ENCODE measurements at regions not wholly inside any gene's neighbourhood (a gene's known extent, or its start where the extent isn't known, plus 50 kb on each side); places are given as distances from the start of the nearest gene placed in this dataset.
"Not testable (repeated sequence)": the region's sequence is repeated elsewhere in the genome, so short reads cannot be mapped to it uniquely, and the experiment has no call there.

DNA sequence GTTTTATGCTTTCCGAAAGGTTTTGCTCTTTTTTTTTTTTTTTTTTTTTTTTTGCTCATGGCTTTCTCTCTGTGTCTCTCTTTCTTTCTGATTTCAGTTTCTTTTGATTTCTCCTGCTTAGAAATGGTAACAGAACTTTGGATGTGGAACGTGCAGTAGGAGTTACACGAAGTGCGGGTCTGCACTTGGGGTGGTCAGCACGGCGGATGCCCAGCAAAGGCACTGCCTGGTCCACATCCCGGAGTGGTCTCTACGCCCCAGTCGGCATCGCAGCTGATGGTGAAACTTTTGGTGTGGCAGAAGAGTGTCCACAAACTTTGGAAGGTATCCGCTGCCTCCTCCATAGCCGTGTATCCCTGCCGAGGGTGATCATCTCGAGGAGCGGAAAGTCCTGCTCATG is 385.2 kb downstream of the ZNF716 start:
- H4K5ac ChIP-seq (ENCODE audit: insufficient read length, low read depth, low read length); H3T11ph ChIP-seq (ENCODE audit: low read length); H2BK15ac ChIP-seq (ENCODE audit: low read depth, low read length); H3K9me3 ChIP-seq (ENCODE audit: control insufficient read depth, low read depth, low read length); H4K20me1 ChIP-seq (ENCODE audit: control insufficient read depth, insufficient read depth, insufficient read length); H3K23ac ChIP-seq (ENCODE audit: insufficient read length, low read depth, low read length); H3K27me3 ChIP-seq (ENCODE audit: insufficient read depth, low read length); H3K56ac ChIP-seq (ENCODE audit: insufficient read length, low read depth, low read length); H2AFZ ChIP-seq (ENCODE audit: low read length); H3K18ac ChIP-seq (ENCODE audit: insufficient read length, low read depth, low read length); H3K27ac ChIP-seq (ENCODE audit: insufficient read length, low read depth, low read length); H2BK120ac ChIP-seq (ENCODE audit: low read depth, low read length, poor library complexity, severe bottlenecking); H3K36me3 Mint-ChIP-seq (ENCODE audit: insufficient read depth in 1 of 3, low read depth in 3 of 3); H3K23me2 ChIP-seq (ENCODE audit: insufficient read length, low read depth, low read length, poor library complexity, severe bottlenecking); H3K4me2 ChIP-seq (ENCODE audit: insufficient read depth, insufficient read length, low read length); H4K91ac ChIP-seq (ENCODE audit: insufficient read length, low read depth, low read length); H3K9me3 Mint-ChIP-seq; H2BK5ac ChIP-seq (ENCODE audit: insufficient read length, low read length); H3K9ac ChIP-seq (ENCODE audit: extremely low read depth, insufficient read length, low read length); H3K79me1 ChIP-seq (ENCODE audit: insufficient read depth, low read depth, low read length, poor library complexity, severe bottlenecking); H2BK20ac ChIP-seq (ENCODE audit: low read depth, low read length, poor library complexity, severe bottlenecking); H4K8ac ChIP-seq (replicated peaks; ENCODE audit: insufficient read length, low read depth, low read length); H2AK5ac ChIP-seq (ENCODE audit: insufficient read length, low read length); H3K79me2 ChIP-seq (ENCODE audit: insufficient read depth, low read length); H3K14ac ChIP-seq (ENCODE audit: insufficient read depth, low read length); H3K4me1 ChIP-seq (ENCODE audit: insufficient read depth, low read length); H3K4me1 Mint-ChIP-seq; H3K27ac Mint-ChIP-seq; H2BK12ac ChIP-seq (ENCODE audit: insufficient read length, low read depth, low read length); H3K27me3 Mint-ChIP-seq (ENCODE audit: low read depth); H3K4ac ChIP-seq (ENCODE audit: low read depth, low read length); H3K4me3 Mint-ChIP-seq; DNase-seq: not testable (repeated sequence)
- no CpG with 5 or more reads among the region's 15 CpGs for WGBS (ENCODE audit: extremely low coverage, insufficient read length, low lambda C conversion rate)

- H3K79me1 ChIP-seq (ENCODE audit: insufficient read depth, low read depth, low read length, poor library complexity, severe bottlenecking); H2BK5ac ChIP-seq (ENCODE audit: insufficient read length, low read length); H3K23ac ChIP-seq (ENCODE audit: insufficient read length, low read depth, low read length); H2BK12ac ChIP-seq (ENCODE audit: insufficient read length, low read depth, low read length); H2BK120ac ChIP-seq (ENCODE audit: low read depth, low read length, poor library complexity, severe bottlenecking); H4K5ac ChIP-seq (ENCODE audit: insufficient read length, low read depth, low read length); H3K23me2 ChIP-seq (ENCODE audit: insufficient read length, low read depth, low read length, poor library complexity, severe bottlenecking); H3K4ac ChIP-seq (ENCODE audit: low read depth, low read length); H3K4me1 ChIP-seq (ENCODE audit: insufficient read depth, low read length); DNase-seq; H3K4me3 Mint-ChIP-seq; H4K20me1 ChIP-seq (ENCODE audit: control insufficient read depth, insufficient read depth, insufficient read length); H3K27ac ChIP-seq (ENCODE audit: insufficient read length, low read depth, low read length); H3K4me1 Mint-ChIP-seq; H3K9ac ChIP-seq (ENCODE audit: extremely low read depth, insufficient read length, low read length); H3K9me3 ChIP-seq (ENCODE audit: control insufficient read depth, low read depth, low read length); H3K4me2 ChIP-seq (ENCODE audit: insufficient read depth, insufficient read length, low read length); H2BK15ac ChIP-seq (ENCODE audit: low read depth, low read length); H3K56ac ChIP-seq (ENCODE audit: insufficient read length, low read depth, low read length); H3K18ac ChIP-seq (ENCODE audit: insufficient read length, low read depth, low read length); H3K27me3 ChIP-seq (ENCODE audit: insufficient read depth, low read length); H4K91ac ChIP-seq (ENCODE audit: insufficient read length, low read depth, low read length); H3K27ac Mint-ChIP-seq; H3K27me3 Mint-ChIP-seq (ENCODE audit: low read depth); H3K36me3 Mint-ChIP-seq (ENCODE audit: insufficient read depth in 1 of 3, low read depth in 3 of 3); H4K8ac ChIP-seq (replicated peaks; ENCODE audit: insufficient read length, low read depth, low read length); H2AK5ac ChIP-seq (ENCODE audit: insufficient read length, low read length); H3K14ac ChIP-seq (ENCODE audit: insufficient read depth, low read length); H3K79me2 ChIP-seq (ENCODE audit: insufficient read depth, low read length); H3K9me3 Mint-ChIP-seq; H3T11ph ChIP-seq (ENCODE audit: low read length); H2BK20ac ChIP-seq (ENCODE audit: low read depth, low read length, poor library complexity, severe bottlenecking); H2AFZ ChIP-seq (ENCODE audit: low read length): not testable (repeated sequence)
- WGBS (ENCODE audit: extremely low coverage, insufficient read length, low lambda C conversion rate): no CpG with 5 or more reads among the region's 4 CpGs
Measured at GRCh38 chr7:57839152-57839551, 389.2 kb downstream of the ZNF716 start.

Measured in H9 (cell line).